ENCODE measurements at regions not wholly inside any gene's neighbourhood (a gene's known extent, or its start where the extent isn't known, plus 50 kb on each side); places are given as distances from the start of the nearest gene placed in this dataset.

- H3K9me3 ChIP-seq (ENCODE audit: control insufficient read depth, insufficient read depth, low read depth, low read length): no peaks in the 10 kb centered on the region
- H3K27ac ChIP-seq (ENCODE audit: insufficient read depth, low read length): no peak overlapping the region
- no peak for DNase-seq (ENCODE audit: low read depth in 2 of 2)
- peaks cover 11% of the 10 kb centered on the region for H3K4me1 ChIP-seq (ENCODE audit: control insufficient read depth, extremely low read depth, insufficient read depth, low read length)
- no peaks in the 10 kb centered on the region for H3K27me3 ChIP-seq (ENCODE audit: control insufficient read depth, insufficient read depth, low read length)
- H3K4me2 ChIP-seq (ENCODE audit: extremely low read depth, insufficient read depth, low read length): no peak overlapping the region
- H4K20me1 ChIP-seq (ENCODE audit: control insufficient read depth, extremely low read depth, insufficient read depth, low read length): no peaks in the 10 kb centered on the region
- H2AFZ ChIP-seq (ENCODE audit: low read length): no peak overlapping the region
- TF ChIP-seq CTCF (conservative IDR thresholded peaks at IDR 0.05 in 1 of 2, IDR thresholded peaks at IDR 0.05 in 1 of 2; ENCODE audit: low read depth in 1 of 2, low read length in 2 of 2) (peak in 1 of 2 donors; percentile 21), EZH2 (IDR thresholded peaks at IDR 0.05; ENCODE audit: low read length, missing control alignments) (no peak)
- H3K36me3 ChIP-seq (ENCODE audit: control insufficient read depth, insufficient read depth, low read length): peaks cover 5% of the 10 kb centered on the region
- H3K9ac ChIP-seq (ENCODE audit: insufficient read depth, low read length): no peak overlapping the region
- H3K4me3 ChIP-seq (replicated peaks in 1 of 4; ENCODE audit: control extremely low read depth in 1 of 4, insufficient read depth in 1 of 4, low read depth in 3 of 4, low read length in 4 of 4): no peak overlapping the region
- H3K79me2 ChIP-seq (ENCODE audit: control insufficient read depth, insufficient read depth, low read length): no peaks in the 10 kb centered on the region
These were observed 103.8 kb downstream of the RFLNA start for GRCh38 chr12:124398578-124399227.

GRCh38 chr12:124397807-124398577 is 103.1 kb downstream of the RFLNA start:
- Histone ChIP-seq H3K9me3 (ENCODE audit: control insufficient read depth, insufficient read depth, low read depth, low read length) (no peaks in the 10 kb centered on the region), H3K27ac (ENCODE audit: insufficient read depth, low read length) (no peak overlapping the region), H2AFZ (ENCODE audit: low read length) (no peak overlapping the region), H3K79me2 (ENCODE audit: control insufficient read depth, insufficient read depth, low read length) (no peaks in the 10 kb centered on the region), H3K36me3 (ENCODE audit: control insufficient read depth, insufficient read depth, low read length) (peaks cover 5% of the 10 kb centered on the region), H3K9ac (ENCODE audit: insufficient read depth, low read length) (no peak overlapping the region), H3K27me3 (ENCODE audit: control insufficient read depth, insufficient read depth, low read length) (no peaks in the 10 kb centered on the region), H3K4me3 (replicated peaks in 1 of 4; ENCODE audit: control extremely low read depth in 1 of 4, insufficient read depth in 1 of 4, low read depth in 3 of 4, low read length in 4 of 4) (no peak overlapping the region), H3K4me2 (ENCODE audit: extremely low read depth, insufficient read depth, low read length) (no peak overlapping the region), H4K20me1 (ENCODE audit: control insufficient read depth, extremely low read depth, insufficient read depth, low read length) (no peaks in the 10 kb centered on the region), H3K4me1 (ENCODE audit: control insufficient read depth, extremely low read depth, insufficient read depth, low read length) (peaks cover 18% of the 10 kb centered on the region)
- TF ChIP-seq EZH2 (IDR thresholded peaks at IDR 0.05; ENCODE audit: low read length, missing control alignments) (no peak), CTCF (conservative IDR thresholded peaks at IDR 0.05 in 1 of 2, IDR thresholded peaks at IDR 0.05 in 1 of 2; ENCODE audit: low read depth in 1 of 2, low read length in 2 of 2) (no peak)
- DNase-seq (ENCODE audit: low read depth in 2 of 2): peak in 1 of 2 donors; percentile 60

- peaks cover 5% of the 10 kb centered on the region for H3K36me3 ChIP-seq (ENCODE audit: control insufficient read depth, insufficient read depth, low read length)
- H3K9me3 ChIP-seq (ENCODE audit: control insufficient read depth, insufficient read depth, low read depth, low read length): no peaks in the 10 kb centered on the region
- no peak overlapping the region for H3K27ac ChIP-seq (ENCODE audit: insufficient read depth, low read length)
- H2AFZ ChIP-seq (ENCODE audit: low read length): no peak overlapping the region
- TF ChIP-seq CTCF (conservative IDR thresholded peaks at IDR 0.05 in 1 of 2, IDR thresholded peaks at IDR 0.05 in 1 of 2; ENCODE audit: low read depth in 1 of 2, low read length in 2 of 2) (no peak), EZH2 (IDR thresholded peaks at IDR 0.05; ENCODE audit: low read length, missing control alignments) (no peak)
- no peak overlapping the region for H3K4me3 ChIP-seq (replicated peaks in 1 of 4; ENCODE audit: control extremely low read depth in 1 of 4, insufficient read depth in 1 of 4, low read depth in 3 of 4, low read length in 4 of 4)
- no peak overlapping the region for H3K9ac ChIP-seq (ENCODE audit: insufficient read depth, low read length)
- no peaks in the 10 kb centered on the region for H3K27me3 ChIP-seq (ENCODE audit: control insufficient read depth, insufficient read depth, low read length)
- DNase-seq (ENCODE audit: low read depth in 2 of 2): no peak
- H3K4me1 ChIP-seq (ENCODE audit: control insufficient read depth, extremely low read depth, insufficient read depth, low read length): peaks cover 24% of the 10 kb centered on the region
- H4K20me1 ChIP-seq (ENCODE audit: control insufficient read depth, extremely low read depth, insufficient read depth, low read length): no peaks in the 10 kb centered on the region
- no peak overlapping the region for H3K4me2 ChIP-seq (ENCODE audit: extremely low read depth, insufficient read depth, low read length)
- no peaks in the 10 kb centered on the region for H3K79me2 ChIP-seq (ENCODE audit: control insufficient read depth, insufficient read depth, low read length)
These were observed 102.4 kb downstream of the RFLNA start for GRCh38 chr12:124397399-124397679.

Data from fibroblast of lung (primary cell).